ENCODE measurements at regions not wholly inside any gene's neighbourhood (a gene's known extent, or its start where the extent isn't known, plus 50 kb on each side); places are given as distances from the start of the nearest gene placed in this dataset.

DNA sequence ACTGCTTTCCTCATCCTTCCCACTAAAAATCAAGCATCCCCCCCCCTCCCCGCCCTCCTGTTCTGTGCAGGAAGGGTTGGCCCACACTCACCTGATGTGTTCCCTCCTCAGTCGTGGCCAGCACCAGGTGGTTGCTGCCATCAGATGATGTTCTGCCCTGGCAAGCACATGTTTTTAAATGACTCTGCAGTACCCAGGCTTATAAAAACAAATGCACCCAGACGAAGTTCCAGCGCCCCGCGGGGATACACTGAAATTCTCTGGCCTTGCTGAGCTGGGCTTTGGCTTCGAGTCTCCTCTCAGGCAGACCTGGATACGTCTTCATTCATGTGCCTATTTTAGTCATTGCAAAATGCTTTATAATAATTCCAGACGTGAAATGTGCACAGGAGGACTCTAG is 316.3 kb downstream of the DLEU7 start:
- TF ChIP-seq CEBPB (IDR thresholded peaks at IDR 0.05; ENCODE audit: low read depth, low read length): no peak
- TF ChIP-seq, protein P1, sequence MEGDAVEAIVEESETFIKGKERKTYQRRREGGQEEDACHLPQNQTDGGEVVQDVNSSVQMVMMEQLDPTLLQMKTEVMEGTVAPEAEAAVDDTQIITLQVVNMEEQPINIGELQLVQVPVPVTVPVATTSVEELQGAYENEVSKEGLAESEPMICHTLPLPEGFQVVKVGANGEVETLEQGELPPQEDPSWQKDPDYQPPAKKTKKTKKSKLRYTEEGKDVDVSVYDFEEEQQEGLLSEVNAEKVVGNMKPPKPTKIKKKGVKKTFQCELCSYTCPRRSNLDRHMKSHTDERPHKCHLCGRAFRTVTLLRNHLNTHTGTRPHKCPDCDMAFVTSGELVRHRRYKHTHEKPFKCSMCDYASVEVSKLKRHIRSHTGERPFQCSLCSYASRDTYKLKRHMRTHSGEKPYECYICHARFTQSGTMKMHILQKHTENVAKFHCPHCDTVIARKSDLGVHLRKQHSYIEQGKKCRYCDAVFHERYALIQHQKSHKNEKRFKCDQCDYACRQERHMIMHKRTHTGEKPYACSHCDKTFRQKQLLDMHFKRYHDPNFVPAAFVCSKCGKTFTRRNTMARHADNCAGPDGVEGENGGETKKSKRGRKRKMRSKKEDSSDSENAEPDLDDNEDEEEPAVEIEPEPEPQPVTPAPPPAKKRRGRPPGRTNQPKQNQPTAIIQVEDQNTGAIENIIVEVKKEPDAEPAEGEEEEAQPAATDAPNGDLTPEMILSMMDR (conservative IDR thresholded peaks at IDR 0.05; ENCODE audit: low read depth, low read length): no peak
- TF ChIP-seq RFX5 (IDR thresholded peaks at IDR 0.05; ENCODE audit: low read depth, low read length): no peak
- no peak for TF ChIP-seq POLR2A (IDR thresholded peaks at IDR 0.05; ENCODE audit: low read depth, low read length)
- no peak for TF ChIP-seq RCOR1 (IDR thresholded peaks at IDR 0.05; ENCODE audit: insufficient replicate concordance, low read length)
- no peak for TF ChIP-seq SMC3 (IDR thresholded peaks at IDR 0.05; ENCODE audit: low read depth, low read length)
- no peak for TF ChIP-seq USF2 (IDR thresholded peaks at IDR 0.05; ENCODE audit: low read depth, low read length)
- TF ChIP-seq MAZ (IDR thresholded peaks at IDR 0.05; ENCODE audit: borderline replicate concordance, low read depth, low read length): no peak
- no peak for TF ChIP-seq BHLHE40 (IDR thresholded peaks at IDR 0.05; ENCODE audit: low read depth, low read length)
- no peak for TF ChIP-seq MXI1 (IDR thresholded peaks at IDR 0.05; ENCODE audit: borderline replicate concordance, low read depth, low read length)
- TF ChIP-seq, protein P2, sequence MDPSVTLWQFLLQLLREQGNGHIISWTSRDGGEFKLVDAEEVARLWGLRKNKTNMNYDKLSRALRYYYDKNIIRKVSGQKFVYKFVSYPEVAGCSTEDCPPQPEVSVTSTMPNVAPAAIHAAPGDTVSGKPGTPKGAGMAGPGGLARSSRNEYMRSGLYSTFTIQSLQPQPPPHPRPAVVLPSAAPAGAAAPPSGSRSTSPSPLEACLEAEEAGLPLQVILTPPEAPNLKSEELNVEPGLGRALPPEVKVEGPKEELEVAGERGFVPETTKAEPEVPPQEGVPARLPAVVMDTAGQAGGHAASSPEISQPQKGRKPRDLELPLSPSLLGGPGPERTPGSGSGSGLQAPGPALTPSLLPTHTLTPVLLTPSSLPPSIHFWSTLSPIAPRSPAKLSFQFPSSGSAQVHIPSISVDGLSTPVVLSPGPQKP (IDR thresholded peaks at IDR 0.05; ENCODE audit: borderline replicate concordance, low read depth, low read length): no peak
- TF ChIP-seq NFE2L2 (IDR thresholded peaks at IDR 0.05; ENCODE audit: low read depth, low read length): no peak
- TF ChIP-seq MAFK (IDR thresholded peaks at IDR 0.05; ENCODE audit: low read depth, low read length): no peak
- no peak for TF ChIP-seq RAD21 (IDR thresholded peaks at IDR 0.05; ENCODE audit: low read length)
